Bronchial epithelial cell (primary cell): ENCODE measurements at regions not wholly inside any gene's neighbourhood (a gene's known extent, or its start where the extent isn't known, plus 50 kb on each side); places are given as distances from the start of the nearest gene placed in this dataset.

Experiments used
- DNase-seq: peaks from one replicate; pipeline ENCODE4 v3.0.0-alpha.2; 2010; ENCODE audit warnings: low read depth
- FAIRE-seq: peaks from 2 replicates; lab custom pipeline; 2011; peaks lifted over from hg19 to GRCh38; lab: Jason Lieb, UNC
- H3K27me3 ChIP-seq: 2 replicates; pipeline ENCODE4 v1.5.1; 2011; ENCODE audit warnings: low read length; ENCODE audit not compliant: control insufficient read depth, insufficient read depth
- H3K36me3 ChIP-seq: 2 replicates; pipeline ENCODE4 v1.5.1; 2011; ENCODE audit warnings: low read length; ENCODE audit not compliant: control insufficient read depth, insufficient read depth
- H3K4me3 ChIP-seq: 2 replicates; pipeline ENCODE4 v1.5.1; 2011; ENCODE audit warnings: mild to moderate bottlenecking, low read depth, low read length, control low read depth
- TF ChIP-seq, protein P1 (sequence below): IDR thresholded peaks from 2 replicates; pipeline ENCODE4 v1.5.1; 2011; ENCODE audit warnings: mild to moderate bottlenecking, moderate library complexity, low read length, control low read depth, inconsistent platforms; ENCODE audit not compliant: insufficient read depth, severe bottlenecking

DNA sequence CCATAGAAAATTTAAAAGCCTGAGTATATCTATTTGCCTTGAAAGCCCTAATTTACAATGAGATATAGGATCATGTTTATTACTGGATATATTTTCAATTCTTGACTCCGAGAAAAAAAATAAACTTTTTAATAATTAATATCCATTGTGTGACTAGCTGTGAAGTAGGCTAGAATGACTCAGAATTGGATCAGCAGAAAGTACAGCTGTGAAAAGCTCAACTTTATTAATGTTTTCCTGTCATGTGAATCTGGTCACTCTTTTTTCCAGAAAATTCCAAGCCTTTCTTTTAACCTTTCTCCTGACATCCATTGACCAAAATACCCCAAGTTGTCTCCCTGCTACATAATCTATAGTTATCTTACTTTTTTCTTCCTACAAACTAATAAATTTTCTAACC lies 171.8 kb upstream of the PACRGL start:
- TF ChIP-seq, protein P1, sequence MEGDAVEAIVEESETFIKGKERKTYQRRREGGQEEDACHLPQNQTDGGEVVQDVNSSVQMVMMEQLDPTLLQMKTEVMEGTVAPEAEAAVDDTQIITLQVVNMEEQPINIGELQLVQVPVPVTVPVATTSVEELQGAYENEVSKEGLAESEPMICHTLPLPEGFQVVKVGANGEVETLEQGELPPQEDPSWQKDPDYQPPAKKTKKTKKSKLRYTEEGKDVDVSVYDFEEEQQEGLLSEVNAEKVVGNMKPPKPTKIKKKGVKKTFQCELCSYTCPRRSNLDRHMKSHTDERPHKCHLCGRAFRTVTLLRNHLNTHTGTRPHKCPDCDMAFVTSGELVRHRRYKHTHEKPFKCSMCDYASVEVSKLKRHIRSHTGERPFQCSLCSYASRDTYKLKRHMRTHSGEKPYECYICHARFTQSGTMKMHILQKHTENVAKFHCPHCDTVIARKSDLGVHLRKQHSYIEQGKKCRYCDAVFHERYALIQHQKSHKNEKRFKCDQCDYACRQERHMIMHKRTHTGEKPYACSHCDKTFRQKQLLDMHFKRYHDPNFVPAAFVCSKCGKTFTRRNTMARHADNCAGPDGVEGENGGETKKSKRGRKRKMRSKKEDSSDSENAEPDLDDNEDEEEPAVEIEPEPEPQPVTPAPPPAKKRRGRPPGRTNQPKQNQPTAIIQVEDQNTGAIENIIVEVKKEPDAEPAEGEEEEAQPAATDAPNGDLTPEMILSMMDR, result no peak
- H3K27me3 ChIP-seq, result no peaks in the 10 kb centered on the region
- DNase-seq (peak; percentile 60), FAIRE-seq (no peak)
- H3K36me3 ChIP-seq, result no peaks in the 10 kb centered on the region
- no peak overlapping the region for H3K4me3 ChIP-seq

DNA sequence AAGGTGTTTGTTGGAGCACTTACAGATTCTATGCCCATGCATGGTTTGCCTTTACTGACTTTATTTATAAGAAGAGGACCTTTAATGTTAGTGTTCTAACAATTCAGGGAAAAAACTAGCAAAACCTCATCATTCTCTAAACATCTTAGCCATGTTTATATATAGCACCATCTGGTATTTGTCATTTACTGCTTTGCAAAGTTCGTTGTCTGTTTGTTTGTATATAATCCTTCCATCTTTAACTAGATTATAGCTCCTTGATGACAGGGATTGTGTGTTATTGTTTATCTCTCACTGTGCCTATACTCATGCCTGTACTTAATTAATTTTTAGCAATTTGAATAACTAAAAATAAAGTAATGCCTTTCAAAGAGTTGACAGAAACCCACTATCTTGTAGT lies 170.6 kb upstream of the PACRGL start:
- TF ChIP-seq, protein P1, result no peak
- no peaks in the 10 kb centered on the region for H3K27me3 ChIP-seq
- no peak overlapping the region for H3K4me3 ChIP-seq
- no peak for DNase-seq
- no peak for FAIRE-seq
- no peaks in the 10 kb centered on the region for H3K36me3 ChIP-seq

DNA sequence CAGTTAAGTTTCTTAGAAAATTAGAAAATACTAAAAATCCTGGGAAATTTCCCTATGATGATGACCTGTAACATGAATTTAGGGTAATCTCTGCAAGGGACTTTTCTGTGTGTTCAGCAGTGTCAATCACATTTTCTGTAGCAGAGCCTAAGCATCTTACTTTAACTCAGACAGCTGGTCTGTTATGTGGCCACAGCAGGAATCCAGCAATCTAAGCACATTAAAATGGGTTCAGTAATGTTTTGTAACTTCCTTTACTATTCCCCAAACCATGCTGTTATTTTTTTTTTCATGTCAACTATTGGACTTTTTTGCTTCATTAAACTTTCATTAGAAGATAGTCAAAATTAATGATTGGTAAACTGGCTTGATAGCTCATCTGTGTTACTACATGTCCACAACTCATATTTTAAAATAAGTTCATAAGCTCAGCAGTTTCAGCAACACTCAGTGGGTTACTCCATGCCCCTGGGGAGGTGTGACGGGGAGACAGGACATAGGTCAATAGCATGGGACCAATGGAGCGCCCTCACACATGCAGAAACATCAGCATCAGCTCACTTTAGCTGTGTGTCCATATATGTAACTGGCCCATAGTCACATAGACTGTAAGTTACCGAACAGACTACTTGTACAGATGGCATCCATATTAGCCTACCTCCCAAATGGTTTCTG lies 168.0 kb upstream of the PACRGL start:
- no peak for FAIRE-seq
- H3K36me3 ChIP-seq, result no peaks in the 10 kb centered on the region
- TF ChIP-seq, protein P1, result no peak
- no peaks in the 10 kb centered on the region for H3K27me3 ChIP-seq
- DNase-seq, result no peak
- H3K4me3 ChIP-seq, result no peak overlapping the region

DNA sequence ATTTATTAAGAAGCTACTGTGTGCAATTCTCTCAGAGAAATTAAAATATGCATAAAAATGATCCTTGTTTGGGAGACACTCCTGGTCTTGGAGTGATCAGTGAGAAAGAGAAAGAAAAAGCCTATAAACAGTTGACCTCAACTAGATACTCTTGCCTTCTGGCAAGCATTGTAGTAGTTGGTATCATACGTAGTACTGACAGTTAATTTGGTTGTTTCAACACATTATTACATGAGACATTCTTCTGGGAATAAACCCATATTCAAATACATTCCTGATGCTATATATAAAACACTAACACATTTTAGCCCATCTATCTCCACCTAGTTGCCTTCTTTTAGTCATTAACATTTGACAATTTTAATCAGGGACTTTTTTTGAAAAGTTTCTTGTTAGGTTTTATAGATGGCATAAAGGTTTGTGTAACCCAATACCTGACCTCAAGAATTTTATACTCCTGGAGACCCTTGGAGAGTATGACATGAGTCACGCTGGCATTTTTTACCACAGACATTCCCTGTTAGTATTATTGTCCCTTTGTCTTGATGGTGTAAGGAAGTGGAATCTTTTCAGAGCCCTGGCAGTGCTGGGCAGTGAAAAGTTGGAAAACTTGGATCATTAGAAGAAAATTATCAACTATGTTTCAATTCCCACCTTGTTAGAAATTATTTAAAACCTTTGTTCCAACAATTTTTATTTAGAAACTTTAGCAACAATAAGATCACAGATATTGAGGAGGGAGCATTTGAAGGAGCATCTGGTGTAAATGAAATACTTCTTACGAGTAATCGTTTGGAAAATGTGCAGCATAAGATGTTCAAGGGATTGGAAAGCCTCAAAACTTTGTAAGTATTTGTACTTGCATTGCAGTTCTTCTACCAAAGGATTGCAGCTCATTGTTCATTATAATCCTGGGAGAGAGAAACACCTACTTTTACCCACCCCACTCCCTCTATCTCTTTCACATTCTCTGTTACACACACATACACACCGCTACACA lies 167.1 kb upstream of the PACRGL start:
- no peaks in the 10 kb centered on the region for H3K27me3 ChIP-seq
- DNase-seq (no peak), FAIRE-seq (no peak)
- H3K4me3 ChIP-seq, result no peak overlapping the region
- TF ChIP-seq, protein P1, result no peak
- no peaks in the 10 kb centered on the region for H3K36me3 ChIP-seq

DNA sequence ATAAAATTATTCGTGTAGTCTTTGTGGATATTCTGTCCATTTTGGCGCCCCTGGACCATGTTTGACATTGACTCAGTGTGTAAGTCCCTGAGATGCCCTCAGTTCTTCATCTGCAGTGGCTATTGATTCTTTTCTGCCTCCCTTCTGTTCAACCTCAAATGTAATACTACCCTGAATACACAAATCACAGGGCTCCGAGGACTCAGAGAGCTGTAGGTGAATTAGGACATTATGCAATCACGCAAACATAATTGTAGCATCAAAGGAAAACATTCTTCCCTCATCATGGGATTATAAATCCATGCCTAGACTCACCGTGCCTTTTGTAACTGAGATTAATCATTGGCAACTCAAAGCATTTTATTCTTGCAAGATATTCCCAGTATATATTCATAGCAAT lies 161.4 kb upstream of the PACRGL start:
- FAIRE-seq (no peak), DNase-seq (peak; percentile 10)
- Histone ChIP-seq H3K4me3 (no peak overlapping the region), H3K27me3 (no peaks in the 10 kb centered on the region), H3K36me3 (no peaks in the 10 kb centered on the region)
- TF ChIP-seq, protein P1, result no peak
